Body of pancreas (tissue), 4 donors: ENCODE measurements at regions not wholly inside any gene's neighbourhood (a gene's known extent, or its start where the extent isn't known, plus 50 kb on each side); places are given as distances from the start of the nearest gene placed in this dataset.

Experiments used
- ATAC-seq: fragments of 150-250 bp; one replicate; pipeline ENCODE4 v1.9.1; 2016
- DNase-seq, 4 donors: peaks; one replicate each; pipeline ENCODE4 v3.0.0-alpha.2; 2019
- H3K27ac ChIP-seq, 4 donors: fragments of 200-600 bp; sonication (generic); 1 replicate in 3 of 4; 2 replicates in 1 of 4; pipeline versions ENCODE4 v1.5.1 to v1.6.1; 2016 to 2019; ENCODE audit warnings: mild to moderate bottlenecking in 1 of 4, mixed read lengths in 1 of 4, moderate library complexity in 1 of 4
- H3K27me3 ChIP-seq, 2 donors: fragments of 200-600 bp; sonication (generic); one replicate each; pipeline ENCODE4 v1.6.0; 2016; ENCODE audit warnings: mild to moderate bottlenecking in 1 of 2
- H3K36me3 ChIP-seq, 2 donors: fragments of 200-600 bp; sonication (generic); replicated peaks in 1 of 2; 2 replicates each; pipeline ENCODE4 v1.5.1; 2016; ENCODE audit warnings: low read depth in 2 of 2; ENCODE audit not compliant: insufficient read depth in 1 of 2
- H3K4me1 ChIP-seq: fragments of 200-600 bp; sonication (generic); one replicate; pipeline ENCODE4 v1.6.0; 2016
- H3K4me3 ChIP-seq, 2 donors: fragments of 200-600 bp; sonication (generic); 1 replicate in 1 of 2; 2 replicates in 1 of 2; pipeline ENCODE4 v1.5.1; 2016 to 2019
- H3K9me3 ChIP-seq, 3 donors: fragments of 200-600 bp; sonication (generic); 1 replicate in 2 of 3; 2 replicates in 1 of 3; pipeline ENCODE4 v1.5.1; 2016
- POLR2A ChIP-seq, 3 donors: fragments of 450-650 bp; IDR thresholded peaks; one replicate each; pipeline ENCODE4 v1.6.1; 2016; ENCODE audit warnings: antibody characterized with exemption in 3 of 3, mild to moderate bottlenecking in 2 of 3
- WGBS, 2 donors: methylation state at CpG; one replicate each; pipeline ENCODE4 v1.1.5; 2017; 5-methylcytosine and 5-hydroxymethylcytosine counted together
- intact Hi-C: fragments of 100-400 bp; cut with DNase I; formaldehyde crosslinking; loops from one replicate; pipeline ENCODE4 v1.15.1; 2023
- TF ChIP-seq, protein P1 (sequence below), 7 experiments: fragments of 450-650 bp in 4 of 7; fragments of 200-600 bp in 3 of 7; sonication (generic) in 3 of 7; IDR thresholded peaks; one replicate each; pipeline ENCODE4 v1.5.1; 2016 to 2019; ENCODE audit warnings: antibody characterized with exemption in 7 of 7

DNA sequence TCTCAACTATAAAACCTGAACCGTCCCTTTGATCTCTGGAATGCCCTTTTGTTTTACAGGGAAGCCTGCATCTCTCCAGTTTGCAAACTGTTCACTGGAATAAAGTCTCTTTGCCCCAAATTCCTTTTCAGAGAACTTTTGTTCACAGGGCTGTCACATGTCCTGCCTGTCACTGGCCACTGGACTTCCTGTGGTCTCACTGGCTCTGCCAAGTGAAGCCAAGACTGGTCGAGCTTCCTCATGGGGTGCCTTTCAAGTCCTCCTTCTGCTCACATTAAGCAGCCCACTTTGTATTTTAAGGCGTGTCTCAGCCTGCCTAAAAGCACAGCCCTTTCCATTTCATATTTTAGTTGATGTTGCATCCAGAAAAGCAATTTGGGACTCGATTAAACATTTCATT lies 215.7 kb downstream of the KATNAL1 start:
- H3K9me3 ChIP-seq = no peaks in the 10 kb centered on the region
- H3K27ac ChIP-seq = no peak overlapping the region
- DNase-seq = no peak
- TF ChIP-seq, protein P1, sequence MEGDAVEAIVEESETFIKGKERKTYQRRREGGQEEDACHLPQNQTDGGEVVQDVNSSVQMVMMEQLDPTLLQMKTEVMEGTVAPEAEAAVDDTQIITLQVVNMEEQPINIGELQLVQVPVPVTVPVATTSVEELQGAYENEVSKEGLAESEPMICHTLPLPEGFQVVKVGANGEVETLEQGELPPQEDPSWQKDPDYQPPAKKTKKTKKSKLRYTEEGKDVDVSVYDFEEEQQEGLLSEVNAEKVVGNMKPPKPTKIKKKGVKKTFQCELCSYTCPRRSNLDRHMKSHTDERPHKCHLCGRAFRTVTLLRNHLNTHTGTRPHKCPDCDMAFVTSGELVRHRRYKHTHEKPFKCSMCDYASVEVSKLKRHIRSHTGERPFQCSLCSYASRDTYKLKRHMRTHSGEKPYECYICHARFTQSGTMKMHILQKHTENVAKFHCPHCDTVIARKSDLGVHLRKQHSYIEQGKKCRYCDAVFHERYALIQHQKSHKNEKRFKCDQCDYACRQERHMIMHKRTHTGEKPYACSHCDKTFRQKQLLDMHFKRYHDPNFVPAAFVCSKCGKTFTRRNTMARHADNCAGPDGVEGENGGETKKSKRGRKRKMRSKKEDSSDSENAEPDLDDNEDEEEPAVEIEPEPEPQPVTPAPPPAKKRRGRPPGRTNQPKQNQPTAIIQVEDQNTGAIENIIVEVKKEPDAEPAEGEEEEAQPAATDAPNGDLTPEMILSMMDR (IDR thresholded peaks at IDR 0.05) = no peak
- TF ChIP-seq POLR2A (IDR thresholded peaks at IDR 0.05) = no peak
- 67 to 68% methylated on average over 4 of the region's 4 CpGs for WGBS, 2 donors
- H3K27me3 ChIP-seq = no peaks in the 10 kb centered on the region
- H3K4me1 ChIP-seq = no peaks in the 10 kb centered on the region
- no peak overlapping the region for H3K4me3 ChIP-seq
- no peak for ATAC-seq
- intact Hi-C loops = no loop called here
- H3K36me3 ChIP-seq = no peaks in the 10 kb centered on the region

DNA sequence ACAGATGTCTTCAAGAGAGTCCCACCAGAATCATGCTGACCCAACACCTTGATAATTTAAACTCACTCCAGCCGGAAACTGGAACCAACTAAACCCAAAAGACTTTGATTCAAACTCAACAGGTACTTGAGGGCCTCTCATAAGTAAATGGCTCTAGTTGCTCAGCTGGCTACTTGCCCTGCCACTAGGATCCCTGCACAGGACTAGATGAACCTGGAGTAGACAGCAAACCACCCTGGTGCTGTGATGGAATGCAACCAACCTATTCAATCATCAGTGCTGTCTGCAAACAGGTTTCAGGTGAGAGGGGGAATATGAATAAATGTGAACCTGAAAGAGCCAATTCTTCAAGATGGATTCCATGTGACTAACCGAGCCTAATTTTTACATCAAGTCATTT lies 216.3 kb downstream of the KATNAL1 start:
- no peaks in the 10 kb centered on the region for H3K4me1 ChIP-seq
- no peak for DNase-seq
- no peak for TF ChIP-seq POLR2A (IDR thresholded peaks at IDR 0.05)
- TF ChIP-seq, protein P1 (IDR thresholded peaks at IDR 0.05) = no peak
- H3K27me3 ChIP-seq = no peaks in the 10 kb centered on the region
- no peaks in the 10 kb centered on the region for H3K9me3 ChIP-seq
- WGBS, 2 donors = 76 to 92% methylated on average over 2 of the region's 2 CpGs
- intact Hi-C loops = no loop called here
- no peak for ATAC-seq
- H3K4me3 ChIP-seq = no peak overlapping the region
- H3K36me3 ChIP-seq = no peaks in the 10 kb centered on the region
- H3K27ac ChIP-seq = no peak overlapping the region

DNA sequence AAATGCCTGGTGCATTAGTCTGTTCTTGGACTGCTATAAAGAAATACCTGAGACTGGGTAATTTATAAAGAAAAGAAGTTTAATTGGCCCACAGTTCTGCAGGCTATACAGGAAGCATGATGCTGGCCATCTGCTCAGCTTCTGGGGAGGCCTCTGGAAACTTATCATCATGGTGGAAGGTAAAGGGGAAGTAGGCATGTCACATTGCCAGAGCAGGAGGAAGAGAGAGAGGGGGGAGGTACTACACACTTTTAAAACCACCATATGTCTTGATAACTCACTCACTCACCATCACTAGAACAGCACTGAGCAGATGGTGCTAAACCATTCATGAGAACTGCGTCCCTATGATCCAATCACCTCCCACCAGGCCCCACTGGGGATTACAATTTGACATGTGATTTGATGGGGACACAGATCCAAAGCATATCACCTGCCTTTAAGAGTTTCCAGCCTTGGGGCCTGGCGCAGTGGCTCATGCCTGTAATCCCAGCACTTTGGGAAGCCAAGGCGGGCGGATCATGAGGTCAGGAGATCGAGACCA lies 219.0 kb downstream of the KATNAL1 start:
- Histone ChIP-seq H3K9me3 (no peaks in the 10 kb centered on the region), H3K4me1 (no peaks in the 10 kb centered on the region), H3K4me3 (no peak overlapping the region), H3K27ac (no peak overlapping the region), H3K27me3 (no peaks in the 10 kb centered on the region), H3K36me3 (no peaks in the 10 kb centered on the region)
- 85 to 91% methylated on average over 4 to 5 of the region's 5 CpGs for WGBS, 2 donors
- intact Hi-C loops = no loop called here
- DNase-seq (no peak), ATAC-seq (no peak)
- TF ChIP-seq, protein P1 (IDR thresholded peaks at IDR 0.05) = no peak
- TF ChIP-seq POLR2A (IDR thresholded peaks at IDR 0.05) = no peak

DNA sequence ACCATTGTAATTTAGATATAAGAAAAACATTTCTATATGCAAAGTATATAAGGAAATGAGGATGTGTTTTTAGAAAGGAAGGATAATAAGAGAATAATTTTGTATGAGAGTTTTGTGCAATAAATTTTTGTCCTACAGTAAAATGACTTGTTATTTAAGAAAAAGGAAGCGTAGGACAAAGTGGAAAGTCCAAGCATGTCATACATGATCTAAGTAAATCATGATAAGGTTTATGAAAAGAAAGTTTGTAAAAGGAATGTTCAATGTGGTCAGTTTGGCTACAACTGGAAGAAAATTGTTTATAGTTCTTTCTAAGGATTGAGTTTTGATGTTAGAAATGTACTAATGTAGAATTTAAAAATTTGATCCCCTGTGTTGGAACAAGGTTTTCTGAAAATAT lies 222.3 kb downstream of the KATNAL1 start:
- intact Hi-C loops = no loop called here
- no peak for ATAC-seq
- 87 to 93% methylated on average over 1 of the region's 1 CpG for WGBS, 2 donors

DNA sequence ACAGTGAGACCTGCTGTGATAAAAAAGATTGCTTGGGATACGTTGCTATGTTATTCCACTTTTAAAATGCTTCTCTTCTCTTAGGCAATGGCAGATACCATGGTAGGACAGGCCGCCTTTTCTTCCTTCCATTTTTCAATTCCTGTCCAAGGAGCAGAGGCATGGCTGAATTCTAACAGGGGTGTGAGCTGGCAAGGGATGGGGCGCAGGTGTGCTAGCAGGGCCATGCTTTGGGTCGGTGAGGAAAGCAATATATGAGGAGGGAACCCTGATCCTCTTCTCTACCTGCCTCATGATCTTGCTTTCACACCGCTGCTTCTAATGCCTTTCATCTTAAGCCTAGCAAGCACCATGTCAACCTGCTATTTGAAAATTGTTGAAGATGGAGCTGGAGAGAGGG lies 225.0 kb downstream of the KATNAL1 start:
- WGBS, 2 donors = 82 to 85% methylated on average over 5 of the region's 5 CpGs
- Histone ChIP-seq H3K27ac (no peak overlapping the region), H3K27me3 (no peaks in the 10 kb centered on the region), H3K4me3 (no peak overlapping the region), H3K36me3 (no peaks in the 10 kb centered on the region), H3K9me3 (no peaks in the 10 kb centered on the region), H3K4me1 (no peaks in the 10 kb centered on the region)
- intact Hi-C loops = no loop called here
- TF ChIP-seq, protein P1 (IDR thresholded peaks at IDR 0.05) = no peak
- no peak for TF ChIP-seq POLR2A (IDR thresholded peaks at IDR 0.05)
- DNase-seq (no peak), ATAC-seq (no peak)

More for the DNA sequence above, 222.3 kb downstream of the KATNAL1 start:
- Histone ChIP-seq H3K4me3 (no peak overlapping the region), H3K27ac (no peak overlapping the region), H3K9me3 (no peaks in the 10 kb centered on the region), H3K27me3 (no peaks in the 10 kb centered on the region), H3K4me1 (no peaks in the 10 kb centered on the region), H3K36me3 (no peaks in the 10 kb centered on the region)
- TF ChIP-seq POLR2A (IDR thresholded peaks at IDR 0.05) = no peak
- TF ChIP-seq, protein P1 (IDR thresholded peaks at IDR 0.05) = no peak
- DNase-seq = no peak
